Mesendoderm (in vitro differentiated cells): ENCODE measurements at regions not wholly inside any gene's neighbourhood (a gene's known extent, or its start where the extent isn't known, plus 50 kb on each side); places are given as distances from the start of the nearest gene placed in this dataset.

ENCODE experiments used
- DNase-seq: peaks from one replicate; pipeline ENCODE4 v3.0.0; 2013
- H2AK5ac ChIP-seq: 2 replicates; pipeline ENCODE4 v1.6.1; 2013; ENCODE audit warnings: low read length, inconsistent platforms
- H2BK120ac ChIP-seq: 2 replicates; pipeline ENCODE4 v1.6.1; 2013; ENCODE audit warnings: low read depth, mild to moderate bottlenecking, low read length, moderate library complexity, mixed read lengths
- H2BK15ac ChIP-seq: replicated peaks from 2 replicates; pipeline ENCODE4 v1.6.1; 2013; ENCODE audit warnings: low read depth, mild to moderate bottlenecking, moderate library complexity
- H2BK5ac ChIP-seq: 2 replicates; pipeline ENCODE4 v1.6.1; 2013; ENCODE audit warnings: low read length, inconsistent platforms
- H3K18ac ChIP-seq: 2 replicates; pipeline ENCODE4 v1.6.1; 2013; ENCODE audit warnings: mild to moderate bottlenecking, low read length, mixed read lengths
- H3K23ac ChIP-seq: one replicate; pipeline ENCODE4 v1.6.1; 2013; ENCODE audit warnings: low read length
- H3K27ac ChIP-seq: 2 replicates; pipeline ENCODE4 v1.5.1; 2013; ENCODE audit warnings: low read depth, mild to moderate bottlenecking, inconsistent platforms, low read length, moderate library complexity
- H3K27me3 ChIP-seq: 2 replicates; pipeline ENCODE4 v1.6.1; 2013; ENCODE audit warnings: low read length, control low read depth, mild to moderate bottlenecking, inconsistent platforms; ENCODE audit not compliant: insufficient read depth, poor library complexity
- H3K36me3 ChIP-seq: 2 replicates; pipeline ENCODE4 v1.6.1; 2013; ENCODE audit warnings: low read length, inconsistent platforms; ENCODE audit not compliant: control insufficient read depth, insufficient read depth
- H3K4ac ChIP-seq: one replicate; pipeline ENCODE4 v1.6.1; 2013; ENCODE audit warnings: low read depth, mild to moderate bottlenecking, low read length, moderate library complexity
- H3K4me1 ChIP-seq: 2 replicates; pipeline ENCODE4 v1.6.1; 2013; ENCODE audit warnings: low read depth, low read length, inconsistent platforms; ENCODE audit not compliant: control insufficient read depth
- H3K4me2 ChIP-seq: 2 replicates; pipeline ENCODE4 v1.6.1; 2013; ENCODE audit warnings: low read length
- H3K4me3 ChIP-seq: 2 replicates; pipeline ENCODE4 v1.5.1; 2013; ENCODE audit warnings: mild to moderate bottlenecking, low read length
- H3K56ac ChIP-seq: one replicate; pipeline ENCODE4 v1.6.1; 2013; ENCODE audit warnings: low read length
- H3K79me1 ChIP-seq: 2 replicates; pipeline ENCODE4 v1.6.1; 2013; ENCODE audit warnings: low read length, inconsistent platforms
- H3K79me2 ChIP-seq: 2 replicates; pipeline ENCODE4 v1.6.1; 2013; ENCODE audit warnings: mild to moderate bottlenecking, low read length; ENCODE audit not compliant: control insufficient read depth, insufficient read depth
- H3K9ac ChIP-seq: 2 replicates; pipeline ENCODE4 v1.6.1; 2013; ENCODE audit warnings: low read length, inconsistent platforms
- H4K5ac ChIP-seq: one replicate; pipeline ENCODE4 v1.6.1; 2013; ENCODE audit warnings: low read length
- H4K8ac ChIP-seq: one replicate; pipeline ENCODE4 v1.6.1; 2013; ENCODE audit warnings: low read depth, mild to moderate bottlenecking, control low read depth, low read length, moderate library complexity
- WGBS: extraction: QIAGEN DNeasy Blood & Tissue Kit; methylation state at CpG from one replicate; pipeline ENCODE4 v1.1.7; 2013; ENCODE audit warnings: low lambda C conversion rate, missing lambda C conversion rate; ENCODE audit not compliant: insufficient coverage; ENCODE audit errors: extremely low coverage; 5-methylcytosine and 5-hydroxymethylcytosine counted together

- no peaks in the 10 kb centered on the region for H3K4me1 ChIP-seq
- H2BK15ac ChIP-seq: no peak overlapping the region
- no peak overlapping the region for H3K4ac ChIP-seq
- no peak overlapping the region for H3K4me2 ChIP-seq
- no peak overlapping the region for H3K4me3 ChIP-seq
- H4K5ac ChIP-seq: no peak overlapping the region
- no peak overlapping the region for H3K27ac ChIP-seq
- no peaks in the 10 kb centered on the region for H3K79me1 ChIP-seq
- H3K18ac ChIP-seq: no peak overlapping the region
- H3K36me3 ChIP-seq: no peaks in the 10 kb centered on the region
- no peak overlapping the region for H2BK120ac ChIP-seq
- no CpG with 5 or more reads among the region's 2 CpGs for WGBS
- no peak overlapping the region for H3K9ac ChIP-seq
- no peak overlapping the region for H3K23ac ChIP-seq
- no peak overlapping the region for H2BK5ac ChIP-seq
- no peaks in the 10 kb centered on the region for H3K27me3 ChIP-seq
- no peak overlapping the region for H3K56ac ChIP-seq
- DNase-seq: no peak
- H3K79me2 ChIP-seq: no peaks in the 10 kb centered on the region
- no peak overlapping the region for H4K8ac ChIP-seq
- no peak overlapping the region for H2AK5ac ChIP-seq
Measured at GRCh38 chr3:157652366-157652765, 149.2 kb upstream of the VEPH1 start.

- H3K4me1 ChIP-seq: no peaks in the 10 kb centered on the region
- H4K5ac ChIP-seq: no peak overlapping the region
- H3K79me1 ChIP-seq: no peaks in the 10 kb centered on the region
- H2BK15ac ChIP-seq: no peak overlapping the region
- no peak overlapping the region for H4K8ac ChIP-seq
- no peaks in the 10 kb centered on the region for H3K36me3 ChIP-seq
- no peak for DNase-seq
- H3K56ac ChIP-seq: no peak overlapping the region
- no peak overlapping the region for H3K4me3 ChIP-seq
- no peak overlapping the region for H2AK5ac ChIP-seq
- H2BK120ac ChIP-seq: no peak overlapping the region
- no CpG with 5 or more reads among the region's 1 CpG for WGBS
- no peaks in the 10 kb centered on the region for H3K79me2 ChIP-seq
- no peak overlapping the region for H3K27ac ChIP-seq
- H3K18ac ChIP-seq: no peak overlapping the region
- H2BK5ac ChIP-seq: no peak overlapping the region
- no peak overlapping the region for H3K4ac ChIP-seq
- no peaks in the 10 kb centered on the region for H3K27me3 ChIP-seq
- no peak overlapping the region for H3K9ac ChIP-seq
- H3K4me2 ChIP-seq: no peak overlapping the region
- H3K23ac ChIP-seq: no peak overlapping the region
Measured at GRCh38 chr3:157650699-157651098, 147.5 kb upstream of the VEPH1 start.

- Histone ChIP-seq H3K79me2 (no peaks in the 10 kb centered on the region), H2BK5ac (no peak overlapping the region), H3K27ac (no peak overlapping the region), H3K79me1 (no peaks in the 10 kb centered on the region), H3K23ac (no peak overlapping the region), H4K8ac (no peak overlapping the region), H3K4ac (no peak overlapping the region), H3K18ac (no peak overlapping the region), H3K27me3 (no peaks in the 10 kb centered on the region), H3K9ac (no peak overlapping the region), H3K36me3 (no peaks in the 10 kb centered on the region), H4K5ac (no peak overlapping the region), H3K4me1 (no peaks in the 10 kb centered on the region), H2AK5ac (no peak overlapping the region), H3K56ac (no peak overlapping the region), H3K4me2 (no peak overlapping the region), H2BK15ac (no peak overlapping the region), H2BK120ac (no peak overlapping the region), H3K4me3 (no peak overlapping the region)
- no CpG with 5 or more reads among the region's 1 CpG for WGBS
- no peak for DNase-seq
Measured at GRCh38 chr3:157650172-157650571, 147.0 kb upstream of the VEPH1 start.

GRCh38 chr3:157649511-157649910 is 146.3 kb upstream of the VEPH1 start:
- Histone ChIP-seq H3K4me2 (no peak overlapping the region), H2AK5ac (no peak overlapping the region), H3K18ac (no peak overlapping the region), H3K9ac (no peak overlapping the region), H3K79me1 (no peaks in the 10 kb centered on the region), H4K8ac (no peak overlapping the region), H3K27me3 (no peaks in the 10 kb centered on the region), H3K4me1 (no peaks in the 10 kb centered on the region), H3K79me2 (no peaks in the 10 kb centered on the region), H4K5ac (no peak overlapping the region), H2BK5ac (no peak overlapping the region), H2BK120ac (no peak overlapping the region), H3K4ac (no peak overlapping the region), H3K4me3 (no peak overlapping the region), H2BK15ac (no peak overlapping the region), H3K27ac (no peak overlapping the region), H3K56ac (no peak overlapping the region), H3K36me3 (no peaks in the 10 kb centered on the region), H3K23ac (no peak overlapping the region)
- no CpG with 5 or more reads among the region's 1 CpG for WGBS
- DNase-seq: no peak

DNA sequence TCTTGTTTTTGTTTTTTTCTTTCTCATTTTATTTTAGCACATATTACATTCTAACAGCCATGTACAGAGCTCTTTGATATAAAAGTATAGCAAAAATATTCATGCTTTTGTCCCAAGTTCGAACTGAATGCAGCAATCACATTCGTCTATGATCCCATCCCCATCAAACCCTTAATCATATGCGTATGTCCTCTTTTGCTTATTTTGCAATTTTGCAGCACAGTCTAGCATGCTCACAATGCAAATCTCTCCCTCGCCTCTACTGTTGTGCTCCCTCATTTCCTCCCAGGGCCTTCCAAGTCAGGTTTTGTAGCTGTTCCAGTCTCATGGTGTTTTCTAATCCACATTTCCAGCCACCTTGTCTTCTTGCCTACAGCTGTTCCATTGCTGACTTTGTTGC is 144.6 kb upstream of the VEPH1 start:
- H3K4me3 ChIP-seq: no peak overlapping the region
- no peaks in the 10 kb centered on the region for H3K79me1 ChIP-seq
- no peaks in the 10 kb centered on the region for H3K36me3 ChIP-seq
- H3K23ac ChIP-seq: no peak overlapping the region
- H3K79me2 ChIP-seq: no peaks in the 10 kb centered on the region
- H4K5ac ChIP-seq: no peak overlapping the region
- no peaks in the 10 kb centered on the region for H3K27me3 ChIP-seq
- H3K27ac ChIP-seq: no peak overlapping the region
- H3K9ac ChIP-seq: no peak overlapping the region
- no peak overlapping the region for H3K4me2 ChIP-seq
- H3K4ac ChIP-seq: no peak overlapping the region
- no peak overlapping the region for H2AK5ac ChIP-seq
- H2BK120ac ChIP-seq: no peak overlapping the region
- no CpG with 5 or more reads among the region's 4 CpGs for WGBS
- H3K18ac ChIP-seq: no peak overlapping the region
- H3K56ac ChIP-seq: no peak overlapping the region
- H3K4me1 ChIP-seq: no peaks in the 10 kb centered on the region
- no peak for DNase-seq
- H2BK15ac ChIP-seq: no peak overlapping the region
- H2BK5ac ChIP-seq: no peak overlapping the region
- H4K8ac ChIP-seq: no peak overlapping the region

DNA sequence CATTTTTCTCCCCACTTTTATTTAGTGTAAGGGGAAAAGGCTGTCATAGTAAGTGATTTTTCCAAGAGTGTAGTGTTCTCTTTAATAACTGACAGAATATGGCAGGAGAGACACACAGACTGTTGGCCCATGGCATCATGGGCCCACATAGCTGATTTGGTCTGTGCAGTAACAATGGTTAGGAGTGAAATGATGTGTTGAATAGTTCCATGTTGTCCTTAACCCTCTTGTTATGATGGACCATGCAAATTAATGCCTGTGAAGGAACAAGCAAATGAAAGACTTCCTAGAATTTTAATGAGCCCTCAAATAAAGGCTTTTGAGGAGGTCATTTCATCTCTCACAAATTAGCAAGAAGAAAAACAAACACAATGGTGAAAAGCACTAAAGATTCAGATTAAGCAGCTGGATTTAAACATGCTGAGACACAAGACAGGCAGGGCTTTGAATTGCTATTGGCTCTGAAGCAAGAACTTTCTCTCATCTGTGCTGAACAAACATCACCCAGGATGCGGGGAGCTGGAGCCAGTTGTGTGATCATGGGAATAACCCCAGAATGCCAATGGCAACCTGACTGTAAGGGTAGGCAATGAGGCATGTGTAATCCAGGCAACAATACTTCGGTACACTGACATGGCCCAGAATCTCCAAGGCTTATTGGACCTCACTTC is 136.7 kb upstream of the VEPH1 start:
- Histone ChIP-seq H3K56ac (no peak overlapping the region), H3K4me3 (no peak overlapping the region)
- WGBS: no CpG with 5 or more reads among the region's 2 CpGs

More for the DNA sequence above, 136.7 kb upstream of the VEPH1 start:
- Histone ChIP-seq H4K8ac (no peak overlapping the region), H3K79me2 (no peaks in the 10 kb centered on the region), H2BK15ac (no peak overlapping the region), H3K4me1 (no peaks in the 10 kb centered on the region), H2BK5ac (no peak overlapping the region), H3K36me3 (no peaks in the 10 kb centered on the region), H3K18ac (no peak overlapping the region), H3K4me2 (no peak overlapping the region), H3K79me1 (no peaks in the 10 kb centered on the region), H3K27ac (no peak overlapping the region), H4K5ac (no peak overlapping the region), H3K4ac (no peak overlapping the region), H2BK120ac (no peak overlapping the region), H3K9ac (no peak overlapping the region), H2AK5ac (no peak overlapping the region), H3K23ac (no peak overlapping the region), H3K27me3 (no peaks in the 10 kb centered on the region)
- DNase-seq: no peak
